ENCODE measurements at regions not wholly inside any gene's neighbourhood (a gene's known extent, or its start where the extent isn't known, plus 50 kb on each side); places are given as distances from the start of the nearest gene placed in this dataset.

- H4K20me1 ChIP-seq (ENCODE audit: insufficient read depth, low read depth, low read length) = no peaks in the 10 kb centered on the region
- no peak overlapping the region for H3K4me3 ChIP-seq (ENCODE audit: low read length)
- DNase-seq = no peak
- H3K9me2 ChIP-seq (replicated peaks; ENCODE audit: insufficient read depth, low read length) = no peaks in the 10 kb centered on the region
- H3K27me3 ChIP-seq (ENCODE audit: low read length) = no peaks in the 10 kb centered on the region
- H3K9me3 ChIP-seq (ENCODE audit: low read length) = no peaks in the 10 kb centered on the region
- H3K27ac ChIP-seq (ENCODE audit: low read length) = no peak overlapping the region
- no peak overlapping the region for H2AFZ ChIP-seq (ENCODE audit: low read length)
- H3K79me2 ChIP-seq (ENCODE audit: low read length) = no peaks in the 10 kb centered on the region
- H3K9ac ChIP-seq (ENCODE audit: low read length) = no peak overlapping the region
- peaks cover 10% of the 10 kb centered on the region for H3K4me1 ChIP-seq (ENCODE audit: low read length)
- no peaks in the 10 kb centered on the region for H3K36me3 ChIP-seq (ENCODE audit: insufficient read depth, low read length)
- no peak overlapping the region for H3K4me2 ChIP-seq (ENCODE audit: low read depth, low read length, poor library complexity, severe bottlenecking)
These were observed 350.1 kb downstream of the RFPL4B start for GRCh38 chr6:112697265-112697664.

- H3K79me2 ChIP-seq (ENCODE audit: low read length) = no peaks in the 10 kb centered on the region
- DNase-seq = no peak
These were observed 354.1 kb downstream of the RFPL4B start for GRCh38 chr6:112701201-112701600.

GRCh38 chr6:112710710-112711109, 363.6 kb downstream of the RFPL4B start:
- Histone ChIP-seq H3K9ac (ENCODE audit: low read length) (no peak overlapping the region), H3K4me1 (ENCODE audit: low read length) (no peaks in the 10 kb centered on the region), H3K36me3 (ENCODE audit: insufficient read depth, low read length) (no peaks in the 10 kb centered on the region), H3K27me3 (ENCODE audit: low read length) (no peaks in the 10 kb centered on the region), H3K9me2 (replicated peaks; ENCODE audit: insufficient read depth, low read length) (no peaks in the 10 kb centered on the region), H3K27ac (ENCODE audit: low read length) (no peak overlapping the region), H4K20me1 (ENCODE audit: insufficient read depth, low read depth, low read length) (no peaks in the 10 kb centered on the region), H2AFZ (ENCODE audit: low read length) (no peak overlapping the region), H3K4me2 (ENCODE audit: low read depth, low read length, poor library complexity, severe bottlenecking) (no peak overlapping the region), H3K4me3 (ENCODE audit: low read length) (no peak overlapping the region), H3K79me2 (ENCODE audit: low read length) (no peaks in the 10 kb centered on the region), H3K9me3 (ENCODE audit: low read length) (no peaks in the 10 kb centered on the region)
- no peak for DNase-seq

More at GRCh38 chr6:112701201-112701600, 354.1 kb downstream of the RFPL4B start:
- H3K4me2 ChIP-seq (ENCODE audit: low read depth, low read length, poor library complexity, severe bottlenecking) = no peak overlapping the region
- no peaks in the 10 kb centered on the region for H4K20me1 ChIP-seq (ENCODE audit: insufficient read depth, low read depth, low read length)
- no peak overlapping the region for H3K27ac ChIP-seq (ENCODE audit: low read length)
- no peak overlapping the region for H3K4me3 ChIP-seq (ENCODE audit: low read length)
- H3K9me2 ChIP-seq (replicated peaks; ENCODE audit: insufficient read depth, low read length) = no peaks in the 10 kb centered on the region
- H3K9ac ChIP-seq (ENCODE audit: low read length) = no peak overlapping the region
- H2AFZ ChIP-seq (ENCODE audit: low read length) = no peak overlapping the region
- H3K4me1 ChIP-seq (ENCODE audit: low read length) = peaks cover 10% of the 10 kb centered on the region
- no peaks in the 10 kb centered on the region for H3K36me3 ChIP-seq (ENCODE audit: insufficient read depth, low read length)
- H3K9me3 ChIP-seq (ENCODE audit: low read length) = no peaks in the 10 kb centered on the region
- H3K27me3 ChIP-seq (ENCODE audit: low read length) = no peaks in the 10 kb centered on the region

GRCh38 chr6:112713402-112713801, 366.3 kb downstream of the RFPL4B start:
- Histone ChIP-seq H3K9me3 (ENCODE audit: low read length) (no peaks in the 10 kb centered on the region), H3K9ac (ENCODE audit: low read length) (no peak overlapping the region), H3K36me3 (ENCODE audit: insufficient read depth, low read length) (no peaks in the 10 kb centered on the region), H2AFZ (ENCODE audit: low read length) (no peak overlapping the region), H4K20me1 (ENCODE audit: insufficient read depth, low read depth, low read length) (no peaks in the 10 kb centered on the region), H3K4me2 (ENCODE audit: low read depth, low read length, poor library complexity, severe bottlenecking) (no peak overlapping the region), H3K27ac (ENCODE audit: low read length) (no peak overlapping the region), H3K9me2 (replicated peaks; ENCODE audit: insufficient read depth, low read length) (no peaks in the 10 kb centered on the region), H3K79me2 (ENCODE audit: low read length) (no peaks in the 10 kb centered on the region), H3K4me1 (ENCODE audit: low read length) (no peaks in the 10 kb centered on the region), H3K27me3 (ENCODE audit: low read length) (no peaks in the 10 kb centered on the region), H3K4me3 (ENCODE audit: low read length) (no peak overlapping the region)
- DNase-seq = no peak

GRCh38 chr6:112717401-112717800, 370.3 kb downstream of the RFPL4B start:
- Histone ChIP-seq H3K79me2 (ENCODE audit: low read length) (no peaks in the 10 kb centered on the region), H3K4me1 (ENCODE audit: low read length) (no peaks in the 10 kb centered on the region), H3K27me3 (ENCODE audit: low read length) (no peaks in the 10 kb centered on the region), H3K9ac (ENCODE audit: low read length) (no peak overlapping the region), H4K20me1 (ENCODE audit: insufficient read depth, low read depth, low read length) (no peaks in the 10 kb centered on the region), H3K9me2 (replicated peaks; ENCODE audit: insufficient read depth, low read length) (no peaks in the 10 kb centered on the region), H3K9me3 (ENCODE audit: low read length) (no peaks in the 10 kb centered on the region), H3K4me2 (ENCODE audit: low read depth, low read length, poor library complexity, severe bottlenecking) (no peak overlapping the region), H2AFZ (ENCODE audit: low read length) (no peak overlapping the region), H3K27ac (ENCODE audit: low read length) (no peak overlapping the region), H3K36me3 (ENCODE audit: insufficient read depth, low read length) (no peaks in the 10 kb centered on the region), H3K4me3 (ENCODE audit: low read length) (no peak overlapping the region)
- DNase-seq = no peak

- H3K9ac ChIP-seq (ENCODE audit: low read length) = no peak overlapping the region
- H3K79me2 ChIP-seq (ENCODE audit: low read length) = no peaks in the 10 kb centered on the region
- no peak overlapping the region for H3K4me3 ChIP-seq (ENCODE audit: low read length)
- H3K4me2 ChIP-seq (ENCODE audit: low read depth, low read length, poor library complexity, severe bottlenecking) = no peak overlapping the region
- H2AFZ ChIP-seq (ENCODE audit: low read length) = no peak overlapping the region
- DNase-seq = no peak
- H3K9me2 ChIP-seq (replicated peaks; ENCODE audit: insufficient read depth, low read length) = no peaks in the 10 kb centered on the region
- H4K20me1 ChIP-seq (ENCODE audit: insufficient read depth, low read depth, low read length) = no peaks in the 10 kb centered on the region
- H3K27me3 ChIP-seq (ENCODE audit: low read length) = no peaks in the 10 kb centered on the region
- H3K36me3 ChIP-seq (ENCODE audit: insufficient read depth, low read length) = no peaks in the 10 kb centered on the region
- no peak overlapping the region for H3K27ac ChIP-seq (ENCODE audit: low read length)
- no peaks in the 10 kb centered on the region for H3K4me1 ChIP-seq (ENCODE audit: low read length)
- H3K9me3 ChIP-seq (ENCODE audit: low read length) = no peaks in the 10 kb centered on the region
These were observed 370.7 kb downstream of the RFPL4B start for GRCh38 chr6:112717856-112718255.

- Histone ChIP-seq H3K9ac (ENCODE audit: low read length) (no peak overlapping the region), H3K27me3 (ENCODE audit: low read length) (no peaks in the 10 kb centered on the region), H3K9me2 (replicated peaks; ENCODE audit: insufficient read depth, low read length) (no peaks in the 10 kb centered on the region), H3K9me3 (ENCODE audit: low read length) (no peaks in the 10 kb centered on the region), H3K27ac (ENCODE audit: low read length) (no peak overlapping the region), H3K4me2 (ENCODE audit: low read depth, low read length, poor library complexity, severe bottlenecking) (no peak overlapping the region), H4K20me1 (ENCODE audit: insufficient read depth, low read depth, low read length) (no peaks in the 10 kb centered on the region), H3K79me2 (ENCODE audit: low read length) (no peaks in the 10 kb centered on the region), H3K36me3 (ENCODE audit: insufficient read depth, low read length) (no peaks in the 10 kb centered on the region), H3K4me1 (ENCODE audit: low read length) (no peaks in the 10 kb centered on the region), H3K4me3 (ENCODE audit: low read length) (no peak overlapping the region), H2AFZ (ENCODE audit: low read length) (no peak overlapping the region)
- DNase-seq = no peak
These were observed 378.5 kb downstream of the RFPL4B start for GRCh38 chr6:112725541-112726085.

- no peaks in the 10 kb centered on the region for H3K9me2 ChIP-seq (replicated peaks; ENCODE audit: insufficient read depth, low read length)
- no peak overlapping the region for H3K27ac ChIP-seq (ENCODE audit: low read length)
- H4K20me1 ChIP-seq (ENCODE audit: insufficient read depth, low read depth, low read length) = no peaks in the 10 kb centered on the region
- H3K9me3 ChIP-seq (ENCODE audit: low read length) = no peaks in the 10 kb centered on the region
- no peak overlapping the region for H3K4me3 ChIP-seq (ENCODE audit: low read length)
- H3K9ac ChIP-seq (ENCODE audit: low read length) = no peak overlapping the region
- DNase-seq = no peak
- no peak overlapping the region for H3K4me2 ChIP-seq (ENCODE audit: low read depth, low read length, poor library complexity, severe bottlenecking)
- H3K4me1 ChIP-seq (ENCODE audit: low read length) = no peaks in the 10 kb centered on the region
- no peaks in the 10 kb centered on the region for H3K36me3 ChIP-seq (ENCODE audit: insufficient read depth, low read length)
- no peaks in the 10 kb centered on the region for H3K79me2 ChIP-seq (ENCODE audit: low read length)
- H2AFZ ChIP-seq (ENCODE audit: low read length) = no peak overlapping the region
- H3K27me3 ChIP-seq (ENCODE audit: low read length) = no peaks in the 10 kb centered on the region
These were observed 388.0 kb downstream of the RFPL4B start for GRCh38 chr6:112735129-112735528.

GRCh38 chr6:112739766-112740165, 392.6 kb downstream of the RFPL4B start:
- Histone ChIP-seq H3K4me2 (ENCODE audit: low read depth, low read length, poor library complexity, severe bottlenecking) (no peak overlapping the region), H3K27me3 (ENCODE audit: low read length) (no peaks in the 10 kb centered on the region), H3K36me3 (ENCODE audit: insufficient read depth, low read length) (no peaks in the 10 kb centered on the region), H3K9me3 (ENCODE audit: low read length) (no peaks in the 10 kb centered on the region; the same call in 1 of the 2 replicates), H3K79me2 (ENCODE audit: low read length) (no peaks in the 10 kb centered on the region), H3K9ac (ENCODE audit: low read length) (no peak overlapping the region), H3K27ac (ENCODE audit: low read length) (no peak overlapping the region), H4K20me1 (ENCODE audit: insufficient read depth, low read depth, low read length) (no peaks in the 10 kb centered on the region), H3K4me1 (ENCODE audit: low read length) (no peaks in the 10 kb centered on the region), H3K9me2 (replicated peaks; ENCODE audit: insufficient read depth, low read length) (no peaks in the 10 kb centered on the region), H2AFZ (ENCODE audit: low read length) (no peak overlapping the region), H3K4me3 (ENCODE audit: low read length) (no peak overlapping the region)
- DNase-seq = no peak

Measured in Karpas-422 (cell line).